RWPE1 (cell line): ENCODE measurements at regions not wholly inside any gene's neighbourhood (a gene's known extent, or its start where the extent isn't known, plus 50 kb on each side); places are given as distances from the start of the nearest gene placed in this dataset.
"Not testable (repeated sequence)": the region's sequence is repeated elsewhere in the genome, so short reads cannot be mapped to it uniquely, and the experiment has no call there.

Experiments used
- CTCF ChIA-PET: fragments of 350-600 bp; sonication (Branson Sonifier 250); formaldehyde crosslinking; extraction: SDS; loops from one replicate; lab custom pipeline; 2021; lab: Yijun Ruan, JAX
- POLR2A ChIA-PET: fragments of 400-600 bp; formaldehyde crosslinking; extraction: SDS; loops from one replicate; lab custom pipeline; 2020; ENCODE audit warnings: antibody characterized with exemption; ENCODE audit not compliant: low non-redundant PET; lab: Yijun Ruan, JAX
- DNase-seq: peaks from one replicate; pipeline ENCODE4 v3.0.0; 2012; ENCODE audit warnings: low spot score
- H3K27ac ChIP-seq: fragments of 450-650 bp; 2 replicates; pipeline ENCODE4 v1.5.1; 2017
- TF ChIP-seq, protein P1 (sequence below): fragments of 450-650 bp; conservative IDR thresholded peaks from 2 replicates; pipeline ENCODE4 v1.5.1; 2017; ENCODE audit warnings: low read depth, mild to moderate bottlenecking

DNA sequence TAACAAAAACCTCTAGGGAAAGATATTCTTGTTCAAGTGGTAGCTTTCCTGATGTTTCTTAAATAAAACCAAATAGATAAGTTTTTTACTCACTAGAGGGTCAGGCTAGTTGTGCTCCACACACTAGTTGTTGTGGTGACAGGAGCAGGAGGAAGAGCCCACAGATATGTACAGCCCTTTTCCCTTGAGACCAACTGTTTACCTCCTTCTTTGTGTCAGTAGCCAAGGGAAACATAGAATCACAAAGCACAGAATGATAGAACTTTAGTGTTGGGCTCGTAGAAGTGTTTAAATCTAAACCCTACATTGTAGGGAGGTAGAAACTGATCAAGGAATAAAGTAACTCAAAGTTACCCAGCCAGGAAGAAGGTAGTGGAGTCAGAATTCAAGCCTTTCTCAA is 309.0 kb downstream of the CTH start:
- TF ChIP-seq, protein P1, sequence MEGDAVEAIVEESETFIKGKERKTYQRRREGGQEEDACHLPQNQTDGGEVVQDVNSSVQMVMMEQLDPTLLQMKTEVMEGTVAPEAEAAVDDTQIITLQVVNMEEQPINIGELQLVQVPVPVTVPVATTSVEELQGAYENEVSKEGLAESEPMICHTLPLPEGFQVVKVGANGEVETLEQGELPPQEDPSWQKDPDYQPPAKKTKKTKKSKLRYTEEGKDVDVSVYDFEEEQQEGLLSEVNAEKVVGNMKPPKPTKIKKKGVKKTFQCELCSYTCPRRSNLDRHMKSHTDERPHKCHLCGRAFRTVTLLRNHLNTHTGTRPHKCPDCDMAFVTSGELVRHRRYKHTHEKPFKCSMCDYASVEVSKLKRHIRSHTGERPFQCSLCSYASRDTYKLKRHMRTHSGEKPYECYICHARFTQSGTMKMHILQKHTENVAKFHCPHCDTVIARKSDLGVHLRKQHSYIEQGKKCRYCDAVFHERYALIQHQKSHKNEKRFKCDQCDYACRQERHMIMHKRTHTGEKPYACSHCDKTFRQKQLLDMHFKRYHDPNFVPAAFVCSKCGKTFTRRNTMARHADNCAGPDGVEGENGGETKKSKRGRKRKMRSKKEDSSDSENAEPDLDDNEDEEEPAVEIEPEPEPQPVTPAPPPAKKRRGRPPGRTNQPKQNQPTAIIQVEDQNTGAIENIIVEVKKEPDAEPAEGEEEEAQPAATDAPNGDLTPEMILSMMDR: no peak
- H3K27ac ChIP-seq: no peak overlapping the region
- POLR2A ChIA-PET: no interaction called here
- CTCF ChIA-PET: no interaction called here
- no peak for DNase-seq

DNA sequence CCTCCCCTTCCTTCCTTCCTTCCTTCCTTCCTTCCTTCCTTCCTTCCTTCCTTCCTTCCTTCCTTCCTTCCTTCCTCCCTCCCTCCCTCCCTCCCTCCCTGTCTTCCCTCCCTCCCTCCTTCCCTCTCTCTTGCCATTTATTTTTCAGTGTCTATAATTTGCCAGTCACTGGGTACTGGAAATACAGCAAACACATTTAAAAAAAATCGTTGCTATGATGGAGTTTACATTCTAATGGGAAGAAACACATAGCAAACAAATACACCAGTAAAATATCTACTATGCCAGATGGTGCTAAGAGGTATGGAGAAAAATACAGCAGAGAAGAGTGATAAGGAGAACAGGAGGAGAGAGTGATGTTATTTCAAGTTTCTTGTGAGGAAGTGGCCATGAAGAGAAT is 309.5 kb downstream of the CTH start:
- no peak for DNase-seq
- no peak overlapping the region for H3K27ac ChIP-seq
- ChIA-PET CTCF (no interaction called here), POLR2A (no interaction called here)
- TF ChIP-seq, protein P1: no peak

DNA sequence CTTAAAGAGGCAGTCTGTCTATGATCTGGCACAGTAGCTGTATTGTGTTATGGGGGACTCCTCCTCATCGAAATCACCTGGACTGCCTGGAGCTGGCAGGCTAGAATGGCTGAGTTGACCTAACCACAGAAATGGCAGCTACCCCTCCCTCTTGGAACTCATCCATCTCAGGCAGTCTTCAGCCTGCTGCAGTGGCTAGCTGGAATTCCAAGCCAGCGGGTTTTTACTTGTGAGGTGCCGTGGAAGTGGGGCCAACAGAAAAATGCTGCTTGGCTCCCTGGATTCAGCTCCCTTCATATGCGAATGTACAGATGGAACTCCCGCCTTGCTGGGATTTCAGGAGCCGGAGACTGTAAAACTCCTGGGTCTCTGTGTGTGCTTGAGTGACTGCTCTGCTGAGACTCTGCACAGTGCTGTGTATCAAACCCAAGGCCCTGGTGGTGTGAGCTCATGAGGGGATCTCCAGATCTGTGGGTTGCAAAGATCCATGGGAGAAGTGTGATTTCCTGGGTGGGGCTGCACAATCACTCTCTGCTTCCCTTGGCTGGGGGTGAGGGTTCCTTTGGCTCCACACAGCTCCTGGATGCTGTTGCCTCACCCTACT is 316.9 kb downstream of the CTH start:
- ChIA-PET POLR2A (no interaction called here), CTCF (interaction anchor here (0.5 kb wide), 1 partner anchor 40 kb away, joined by 5 read pairs; no protein-coding TSS in a partner anchor)
- no peak for DNase-seq
- H3K27ac ChIP-seq: no peak overlapping the region
- TF ChIP-seq, protein P1: no peak

DNA sequence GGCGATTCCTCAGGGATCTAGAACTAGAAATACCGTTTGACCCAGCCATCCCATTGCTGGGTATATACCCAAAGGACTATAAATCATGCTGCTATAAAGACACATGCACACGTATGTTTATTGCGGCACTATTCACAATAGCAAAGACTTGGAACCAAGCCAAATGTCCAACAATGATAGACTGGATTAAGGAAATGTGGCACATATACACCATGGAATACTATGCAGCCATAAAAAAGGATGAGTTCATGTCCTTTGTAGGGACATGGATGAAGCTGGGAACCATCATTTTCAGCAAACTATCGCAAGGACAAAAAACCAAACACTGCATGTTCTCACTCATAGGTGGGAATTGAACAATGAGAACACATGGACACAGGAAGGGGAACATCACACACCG is 311.1 kb downstream of the PTGER3 start:
- H3K27ac ChIP-seq, CTCF ChIA-PET, POLR2A ChIA-PET, DNase-seq: not testable (repeated sequence)

DNA sequence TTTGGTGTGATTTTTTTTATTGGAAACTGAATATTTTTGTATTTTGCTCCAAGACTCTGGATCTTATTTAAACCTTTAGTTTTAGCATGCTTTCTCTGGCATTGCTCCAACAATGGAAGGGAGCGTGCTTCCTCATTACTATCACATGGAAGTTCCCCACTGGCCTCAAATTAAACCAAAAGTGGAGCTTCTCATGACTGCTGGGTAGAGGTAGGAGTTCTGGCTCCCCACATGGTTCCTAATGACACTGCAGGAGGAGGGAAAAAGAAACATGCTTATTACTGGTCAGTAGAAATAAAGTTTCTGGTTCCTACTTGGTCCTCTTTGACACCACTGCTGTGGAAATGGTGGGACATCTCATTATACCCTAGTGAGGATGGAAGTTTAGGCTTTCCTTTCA is 310.5 kb downstream of the PTGER3 start:
- ChIA-PET POLR2A (no interaction called here), CTCF (no interaction called here)
- TF ChIP-seq, protein P1: no peak
- no peak for DNase-seq
- H3K27ac ChIP-seq: no peak overlapping the region

DNA sequence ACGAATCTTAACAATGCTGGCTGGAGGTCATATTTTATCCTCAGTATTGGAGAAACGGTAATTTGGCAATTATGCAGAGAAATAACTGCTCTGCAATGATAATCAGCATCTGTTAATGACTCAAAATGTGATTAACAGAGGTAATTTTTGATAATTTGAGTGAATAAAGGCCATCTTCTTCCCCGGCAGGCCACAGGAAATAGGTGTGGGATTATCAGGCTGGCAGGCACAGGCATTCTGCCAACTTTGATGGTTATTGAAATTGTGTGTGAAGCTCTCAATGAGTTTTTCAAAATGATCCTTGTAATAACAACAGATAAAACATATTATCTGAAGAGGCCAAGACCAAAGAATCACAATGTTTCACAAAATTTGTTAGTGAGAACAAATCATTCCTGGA is 309.0 kb downstream of the PTGER3 start:
- ChIA-PET POLR2A (no interaction called here), CTCF (no interaction called here)
- no peak overlapping the region for H3K27ac ChIP-seq
- no peak for DNase-seq
- TF ChIP-seq, protein P1: no peak

DNA sequence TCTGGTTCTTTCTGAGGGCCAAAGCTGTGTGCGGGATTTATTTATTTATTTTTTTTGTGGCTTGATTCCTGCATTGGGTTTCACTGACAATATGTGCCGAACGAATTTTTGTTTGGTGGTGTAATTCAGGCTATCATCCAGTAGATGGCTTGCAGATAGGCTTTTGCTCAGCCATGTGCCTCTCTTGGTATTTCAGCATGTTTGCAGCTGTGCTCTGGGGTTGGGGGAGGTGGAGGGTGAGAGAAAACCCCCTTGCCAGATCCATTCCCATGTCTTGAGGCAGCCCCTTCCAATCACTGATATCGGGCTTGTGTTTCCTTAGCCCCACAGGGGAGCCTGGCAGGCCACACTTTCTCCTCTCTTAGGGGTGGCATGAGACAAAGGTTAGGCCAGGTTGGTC is 302.4 kb downstream of the PTGER3 start:
- no peak for DNase-seq
- POLR2A ChIA-PET: no interaction called here
- H3K27ac ChIP-seq: no peak overlapping the region
- TF ChIP-seq, protein P1: no peak
- CTCF ChIA-PET: no interaction called here

DNA sequence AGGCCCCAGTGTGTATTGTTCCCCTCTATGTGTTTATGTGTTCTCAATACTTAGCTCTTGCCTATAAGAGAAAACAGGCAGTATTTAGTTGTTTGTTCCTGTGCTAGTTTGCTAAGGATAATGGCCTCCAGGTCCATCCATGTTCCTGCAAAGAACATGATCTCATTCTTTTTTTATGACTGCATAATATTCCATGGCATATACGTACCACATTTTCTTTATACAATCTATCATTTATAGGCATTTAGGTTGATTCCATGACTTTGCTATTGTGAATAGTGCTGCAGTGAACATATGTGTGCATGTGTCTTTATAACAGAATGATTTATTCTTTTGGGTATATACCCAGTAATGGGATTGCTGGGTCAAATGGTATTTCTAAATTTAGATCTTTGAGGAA is 301.6 kb downstream of the PTGER3 start:
- POLR2A ChIA-PET, CTCF ChIA-PET, H3K27ac ChIP-seq, DNase-seq: not testable (repeated sequence)

DNA sequence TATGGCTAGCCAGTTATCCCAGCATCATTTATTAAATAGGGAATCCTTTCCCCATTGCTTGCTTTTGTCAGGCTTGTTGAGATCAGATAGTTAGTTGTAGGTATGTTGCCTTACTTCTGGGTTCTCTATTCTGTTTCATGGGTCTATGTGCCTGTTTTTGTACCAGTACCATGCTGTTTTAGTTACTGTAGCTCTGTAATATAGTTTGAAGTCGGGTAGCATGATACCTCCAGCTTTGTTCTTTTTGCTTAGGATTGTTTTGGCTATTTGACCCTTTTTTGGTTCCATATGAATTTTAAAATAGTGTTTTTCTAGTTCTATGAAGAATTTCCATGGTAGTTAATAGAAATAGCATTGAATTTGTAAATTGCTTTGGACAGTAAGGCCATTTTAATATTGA is 300.5 kb downstream of the PTGER3 start:
- CTCF ChIA-PET, DNase-seq, H3K27ac ChIP-seq, POLR2A ChIA-PET: not testable (repeated sequence)

DNA sequence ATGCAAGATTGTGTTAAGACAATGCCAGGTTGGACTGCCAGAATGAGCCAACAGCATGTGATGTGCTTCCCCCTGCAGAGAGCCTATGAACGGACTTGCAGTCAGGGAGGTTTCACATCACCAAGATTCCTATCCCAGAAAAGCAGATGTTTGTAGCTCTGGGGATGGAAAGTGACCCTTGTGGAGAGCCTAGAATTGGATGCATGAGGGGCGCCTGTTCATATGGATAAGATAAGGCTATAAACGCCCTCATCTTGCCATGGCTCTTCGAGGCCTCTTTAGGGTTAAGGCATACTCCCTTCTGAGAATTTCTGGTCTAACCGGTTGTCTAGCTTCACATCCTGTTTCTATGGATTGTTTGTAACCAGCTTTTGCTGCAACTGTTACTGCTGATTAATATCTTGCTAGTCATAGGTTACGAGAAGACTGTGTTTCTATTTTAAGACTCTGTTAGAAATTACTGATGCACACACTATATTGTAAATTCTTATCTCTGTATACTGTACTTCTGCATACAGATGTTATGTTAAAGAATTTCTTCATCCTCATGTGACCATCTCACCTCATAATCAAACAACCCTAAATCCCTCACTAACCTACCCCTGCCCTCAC is 295.8 kb downstream of the PTGER3 start:
- H3K27ac ChIP-seq, CTCF ChIA-PET, DNase-seq, POLR2A ChIA-PET: not testable (repeated sequence)
